Osteoblast (primary cell): ENCODE measurements at regions not wholly inside any gene's neighbourhood (a gene's known extent, or its start where the extent isn't known, plus 50 kb on each side); places are given as distances from the start of the nearest gene placed in this dataset.

ENCODE experiments used
- DNase-seq: peaks from one replicate; pipeline ENCODE4 v3.0.0; 2011; ENCODE audit warnings: low spot score, mixed read lengths; ENCODE audit not compliant: insufficient read length; ENCODE audit errors: missing footprints
- H2AFZ ChIP-seq: 2 replicates; pipeline ENCODE4 v1.6.0; 2011; ENCODE audit warnings: mild to moderate bottlenecking, low read length
- H3K27ac ChIP-seq: 2 replicates; pipeline ENCODE4 v1.5.1; 2011; ENCODE audit warnings: mild to moderate bottlenecking, low read depth, low read length, moderate library complexity
- H3K27me3 ChIP-seq: 2 replicates; pipeline ENCODE4 v1.6.0; 2012; ENCODE audit warnings: mild to moderate bottlenecking, control low read depth, inconsistent platforms, low read length, moderate library complexity; ENCODE audit not compliant: insufficient read depth
- H3K36me3 ChIP-seq: 2 replicates; pipeline ENCODE4 v1.5.1; 2011; ENCODE audit warnings: mild to moderate bottlenecking, low read length, control low read depth, moderate library complexity; ENCODE audit not compliant: insufficient read depth
- H3K4me1 ChIP-seq: 2 replicates; pipeline ENCODE4 v1.5.1; 2011; ENCODE audit warnings: mild to moderate bottlenecking, low read length, control low read depth, moderate library complexity; ENCODE audit not compliant: insufficient read depth
- H3K4me2 ChIP-seq: 2 replicates; pipeline ENCODE4 v1.6.0; 2011; ENCODE audit warnings: mild to moderate bottlenecking, low read length; ENCODE audit not compliant: insufficient read depth
- H3K4me3 ChIP-seq: fragments of 200-600 bp; sonication (generic); 3 replicates; pipeline ENCODE4 v1.5.1; 2012; ENCODE audit warnings: mild to moderate bottlenecking, low read length, inconsistent platforms; ENCODE audit not compliant: insufficient read depth
- H3K79me2 ChIP-seq: 2 replicates; pipeline ENCODE4 v1.6.0; 2012; ENCODE audit warnings: mild to moderate bottlenecking, low read length, control low read depth, inconsistent platforms; ENCODE audit not compliant: insufficient read depth
- H3K9me3 ChIP-seq: 2 replicates; pipeline ENCODE4 v1.5.1; 2011; ENCODE audit warnings: low read depth, low read length, control low read depth
- H4K20me1 ChIP-seq: 2 replicates; pipeline ENCODE4 v1.6.0; 2012; ENCODE audit warnings: mild to moderate bottlenecking, low read length, control low read depth; ENCODE audit not compliant: insufficient read depth
- TF ChIP-seq, protein P1 (sequence below): IDR thresholded peaks from 2 replicates; pipeline ENCODE4 v1.5.1; 2011; ENCODE audit warnings: mild to moderate bottlenecking, low read depth, low read length, moderate library complexity; ENCODE audit errors: extremely low read depth

DNA sequence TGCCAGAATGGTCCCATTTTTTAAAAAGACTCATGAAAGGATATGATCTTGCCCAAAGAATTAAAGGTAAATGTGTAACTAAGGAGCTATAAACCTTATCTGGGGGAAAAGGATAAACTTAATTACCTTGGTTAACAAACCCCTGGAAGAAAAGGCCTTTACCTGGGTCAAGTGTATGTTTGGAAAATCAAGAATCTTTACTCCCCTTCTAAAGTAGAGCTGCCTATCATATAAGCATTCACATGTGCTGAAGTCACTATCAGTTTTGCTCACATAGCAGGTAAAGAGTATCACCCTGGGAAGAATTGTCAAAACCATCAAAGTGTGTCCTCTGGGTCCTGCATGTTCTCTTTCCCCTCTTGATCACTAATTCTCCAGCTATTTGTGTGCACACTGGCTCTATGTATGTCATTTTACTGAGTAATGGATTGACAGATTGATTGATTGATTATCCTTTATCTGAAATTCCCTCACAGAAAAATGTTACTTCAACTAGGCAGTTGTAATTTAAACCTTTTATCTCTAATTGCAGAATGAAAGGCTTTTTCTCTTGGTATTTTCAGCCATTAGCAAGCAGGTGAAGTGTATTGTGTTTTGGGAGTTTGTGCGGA, 199.4 kb downstream of the NOL4 start:
- Histone ChIP-seq H3K4me1 (no peaks in the 10 kb centered on the region), H3K27ac (no peak overlapping the region), H3K4me2 (no peak overlapping the region), H4K20me1 (no peaks in the 10 kb centered on the region), H3K79me2 (no peaks in the 10 kb centered on the region), H3K36me3 (no peaks in the 10 kb centered on the region), H3K9me3 (no peaks in the 10 kb centered on the region), H2AFZ (no peak overlapping the region), H3K4me3 (no peak overlapping the region), H3K27me3 (no peaks in the 10 kb centered on the region)
- TF ChIP-seq, protein P1, sequence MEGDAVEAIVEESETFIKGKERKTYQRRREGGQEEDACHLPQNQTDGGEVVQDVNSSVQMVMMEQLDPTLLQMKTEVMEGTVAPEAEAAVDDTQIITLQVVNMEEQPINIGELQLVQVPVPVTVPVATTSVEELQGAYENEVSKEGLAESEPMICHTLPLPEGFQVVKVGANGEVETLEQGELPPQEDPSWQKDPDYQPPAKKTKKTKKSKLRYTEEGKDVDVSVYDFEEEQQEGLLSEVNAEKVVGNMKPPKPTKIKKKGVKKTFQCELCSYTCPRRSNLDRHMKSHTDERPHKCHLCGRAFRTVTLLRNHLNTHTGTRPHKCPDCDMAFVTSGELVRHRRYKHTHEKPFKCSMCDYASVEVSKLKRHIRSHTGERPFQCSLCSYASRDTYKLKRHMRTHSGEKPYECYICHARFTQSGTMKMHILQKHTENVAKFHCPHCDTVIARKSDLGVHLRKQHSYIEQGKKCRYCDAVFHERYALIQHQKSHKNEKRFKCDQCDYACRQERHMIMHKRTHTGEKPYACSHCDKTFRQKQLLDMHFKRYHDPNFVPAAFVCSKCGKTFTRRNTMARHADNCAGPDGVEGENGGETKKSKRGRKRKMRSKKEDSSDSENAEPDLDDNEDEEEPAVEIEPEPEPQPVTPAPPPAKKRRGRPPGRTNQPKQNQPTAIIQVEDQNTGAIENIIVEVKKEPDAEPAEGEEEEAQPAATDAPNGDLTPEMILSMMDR, result no peak
- no peak for DNase-seq

DNA sequence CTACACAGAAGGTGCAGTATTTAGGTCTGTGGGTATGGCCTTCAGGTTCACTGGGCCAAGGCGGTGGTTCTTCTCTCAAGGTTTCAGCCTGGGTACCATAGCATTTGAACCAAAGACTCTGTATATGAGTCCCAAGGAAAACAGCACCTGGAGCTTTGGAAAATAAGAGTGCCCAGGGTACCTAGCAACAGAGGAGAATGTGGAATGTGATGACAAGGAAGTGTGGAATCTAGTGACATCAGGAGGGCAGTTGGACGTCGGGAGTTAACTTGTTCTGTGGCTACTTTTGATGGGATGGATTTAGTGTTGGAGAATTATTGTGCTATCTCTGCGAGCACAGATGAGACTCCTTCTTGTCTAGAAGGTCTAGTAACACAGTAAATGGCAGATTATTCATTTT, 201.2 kb downstream of the NOL4 start:
- H3K79me2 ChIP-seq, result no peaks in the 10 kb centered on the region
- no peak for DNase-seq

DNA sequence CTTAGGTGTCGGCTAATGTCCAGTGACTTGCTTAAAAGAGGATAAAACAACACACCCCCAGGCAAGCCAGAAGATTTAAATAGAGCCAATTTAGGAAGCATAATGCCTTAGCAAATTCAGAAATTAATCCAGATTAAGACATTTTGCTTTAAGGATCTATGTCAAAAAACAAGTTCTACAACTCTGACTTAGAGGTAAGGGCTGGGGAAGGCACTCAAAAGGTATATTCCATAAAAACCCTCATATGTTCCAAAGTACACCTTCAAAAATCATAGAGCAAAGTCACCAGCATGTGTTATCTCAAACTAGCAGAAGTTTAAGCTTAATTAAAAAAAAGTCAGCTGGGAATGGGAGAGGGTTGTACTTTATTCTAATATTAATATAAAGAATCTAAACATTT, 206.4 kb downstream of the NOL4 start:
- TF ChIP-seq, protein P1, result no peak
- no peaks in the 10 kb centered on the region for H3K36me3 ChIP-seq
- no peak for DNase-seq

More for the DNA sequence above, 201.2 kb downstream of the NOL4 start:
- H2AFZ ChIP-seq, result no peak overlapping the region
- no peaks in the 10 kb centered on the region for H3K27me3 ChIP-seq
- no peak overlapping the region for H3K4me3 ChIP-seq
- no peaks in the 10 kb centered on the region for H3K4me1 ChIP-seq
- no peaks in the 10 kb centered on the region for H3K9me3 ChIP-seq
- H4K20me1 ChIP-seq, result no peaks in the 10 kb centered on the region
- TF ChIP-seq, protein P1, result no peak
- H3K4me2 ChIP-seq, result no peak overlapping the region
- H3K27ac ChIP-seq, result no peak overlapping the region
- no peaks in the 10 kb centered on the region for H3K36me3 ChIP-seq

DNA sequence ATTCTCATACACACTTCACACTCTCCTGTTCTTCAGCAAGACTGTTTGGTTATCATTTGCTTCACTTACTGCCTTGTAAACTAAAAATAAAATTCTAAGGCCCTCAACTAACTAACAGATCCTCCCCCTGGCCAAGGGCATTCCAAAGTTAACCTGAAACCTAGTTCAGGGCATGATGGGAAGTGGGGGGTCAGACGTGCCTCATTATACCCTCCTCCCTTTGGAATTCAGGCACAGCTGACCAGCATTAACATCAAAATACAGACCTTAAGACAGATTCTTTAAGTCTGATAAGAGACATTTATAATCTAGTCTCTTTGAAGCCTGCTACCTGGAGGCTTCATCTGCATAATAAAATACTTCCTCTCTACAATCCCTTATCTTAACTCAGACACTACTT, 221.0 kb downstream of the NOL4 start:
- H4K20me1 ChIP-seq, result no peaks in the 10 kb centered on the region
- no peak overlapping the region for H3K4me3 ChIP-seq
- H3K4me2 ChIP-seq, result no peak overlapping the region
- H3K27ac ChIP-seq, result no peak overlapping the region
- H3K27me3 ChIP-seq, result no peaks in the 10 kb centered on the region
- H3K9me3 ChIP-seq, result peaks cover 2% of the 10 kb centered on the region
- H3K79me2 ChIP-seq, result no peaks in the 10 kb centered on the region
- no peaks in the 10 kb centered on the region for H3K36me3 ChIP-seq
- no peak for DNase-seq
- TF ChIP-seq, protein P1, result no peak
- H3K4me1 ChIP-seq, result no peaks in the 10 kb centered on the region
- H2AFZ ChIP-seq, result no peak overlapping the region

More for the DNA sequence above, 206.4 kb downstream of the NOL4 start:
- Histone ChIP-seq H2AFZ (no peak overlapping the region), H4K20me1 (no peaks in the 10 kb centered on the region), H3K4me2 (no peak overlapping the region), H3K27ac (no peak overlapping the region), H3K27me3 (no peaks in the 10 kb centered on the region), H3K4me3 (no peak overlapping the region), H3K9me3 (no peaks in the 10 kb centered on the region), H3K4me1 (no peaks in the 10 kb centered on the region), H3K79me2 (no peaks in the 10 kb centered on the region)
